ENCODE measurements at regions not wholly inside any gene's neighbourhood (a gene's known extent, or its start where the extent isn't known, plus 50 kb on each side); places are given as distances from the start of the nearest gene placed in this dataset. TPM values are rescaled to one million over a fixed set of nuclear protein-coding genes. Genes with fewer than 3 reads are reported as not detected.

- DNase-seq = no peak
These were observed 68.5 kb upstream of the TOP1 start for GRCh38 chr20:40960101-40960500.

GRCh38 chr20:40960521-40960956 is 68.1 kb upstream of the TOP1 start:
- DNase-seq = no peak

- no peak for DNase-seq
These were observed 67.4 kb upstream of the TOP1 start for GRCh38 chr20:40961176-40961575.

DNA sequence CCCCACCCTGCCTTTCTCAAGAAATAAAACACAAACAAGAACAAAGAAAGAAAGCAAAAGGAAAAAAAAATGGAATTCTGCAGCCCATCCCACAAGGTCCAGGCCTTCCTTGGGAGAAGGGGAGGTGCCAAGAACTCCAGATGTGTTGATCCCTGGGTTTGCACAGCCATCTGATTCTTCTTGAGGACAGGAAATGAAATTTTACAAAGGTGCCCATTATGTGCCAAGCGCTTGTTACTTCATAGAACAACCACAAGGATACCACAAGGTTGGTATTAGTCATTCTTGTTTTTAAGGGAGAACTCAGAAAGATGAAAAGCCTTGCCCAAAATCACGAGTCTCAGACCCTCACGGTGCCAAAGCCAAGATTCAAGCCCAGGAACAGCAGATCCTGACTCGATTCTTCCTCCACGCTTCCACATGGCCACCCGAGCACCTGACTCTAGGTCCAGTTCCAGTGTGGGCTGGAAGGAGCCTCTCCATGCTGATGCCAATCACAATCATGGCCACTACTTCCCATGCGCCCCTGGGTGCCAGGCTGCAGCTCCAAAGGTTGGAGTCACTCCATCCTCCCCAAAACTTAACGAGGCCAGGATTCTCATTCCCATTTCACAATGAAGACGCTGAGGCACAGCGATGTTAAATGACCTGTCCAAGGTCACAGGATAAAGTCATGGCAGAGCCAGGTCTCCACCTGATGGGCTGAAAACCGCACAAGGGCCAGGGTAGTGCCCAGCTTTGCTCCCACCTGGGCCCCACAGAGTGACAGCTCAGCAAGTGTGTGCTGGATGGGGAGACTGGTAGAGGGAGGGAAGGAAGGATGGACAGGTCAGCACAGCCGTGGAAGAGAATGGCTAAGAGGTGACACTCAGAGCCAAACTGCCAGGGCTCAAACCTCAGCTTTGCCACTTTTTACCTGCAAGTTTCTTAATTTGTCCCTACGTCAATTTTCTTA is 66.7 kb upstream of the TOP1 start:
- no peak for DNase-seq

DNA sequence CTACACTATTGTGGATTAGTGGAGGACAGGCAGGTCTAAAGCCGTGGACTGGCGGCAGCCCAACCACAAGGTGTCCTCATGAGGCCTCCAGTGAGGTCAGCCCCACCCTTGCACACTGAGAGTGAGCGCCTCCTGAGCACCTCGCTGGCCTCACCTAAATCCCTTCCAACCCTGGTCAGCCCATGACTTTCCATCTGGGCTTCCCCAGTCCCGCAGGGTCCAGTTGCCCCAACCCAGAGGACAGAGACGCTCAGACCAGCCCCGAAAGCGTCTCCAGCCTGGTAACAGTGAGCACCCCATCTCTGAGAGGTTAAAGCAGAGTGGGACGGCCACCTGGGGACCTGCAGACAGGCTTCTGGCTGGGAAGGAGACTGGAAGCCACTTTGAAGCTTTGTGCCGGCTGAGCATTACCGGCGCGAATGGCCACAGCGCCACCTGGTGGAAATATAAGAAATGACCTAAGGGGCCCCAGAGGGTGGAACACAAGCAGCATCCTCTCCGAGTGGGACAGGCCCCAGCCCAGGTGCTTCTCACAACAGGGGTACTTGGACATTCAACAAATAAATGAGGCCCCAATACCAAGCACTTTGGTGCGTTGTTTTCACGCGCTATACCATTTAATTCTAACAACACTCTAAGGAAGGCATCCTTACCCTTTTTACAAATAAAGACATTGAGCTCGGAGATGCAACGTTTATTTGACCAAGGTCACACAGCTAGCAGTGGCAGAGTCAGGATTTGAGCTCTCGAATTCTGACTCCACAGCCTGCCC is 65.7 kb upstream of the TOP1 start:
- peak; percentile 86 for DNase-seq

DNA sequence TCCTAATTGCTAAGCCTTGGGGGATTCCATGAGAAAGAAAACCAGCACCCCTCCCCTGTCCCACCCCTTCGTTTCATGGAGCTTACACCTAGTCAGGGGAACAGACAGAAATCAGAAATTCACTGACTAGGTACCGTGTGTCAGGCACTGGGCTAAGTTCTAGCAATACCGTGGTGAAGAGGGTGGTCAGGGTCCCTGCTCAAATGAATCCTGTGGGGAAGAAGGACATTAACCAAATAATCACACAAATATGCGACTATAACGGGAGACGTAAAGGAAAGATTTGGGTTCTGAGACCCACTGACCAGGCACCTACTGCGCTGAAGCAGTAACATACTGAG is 65.1 kb upstream of the TOP1 start:
- DNase-seq = no peak

DNA sequence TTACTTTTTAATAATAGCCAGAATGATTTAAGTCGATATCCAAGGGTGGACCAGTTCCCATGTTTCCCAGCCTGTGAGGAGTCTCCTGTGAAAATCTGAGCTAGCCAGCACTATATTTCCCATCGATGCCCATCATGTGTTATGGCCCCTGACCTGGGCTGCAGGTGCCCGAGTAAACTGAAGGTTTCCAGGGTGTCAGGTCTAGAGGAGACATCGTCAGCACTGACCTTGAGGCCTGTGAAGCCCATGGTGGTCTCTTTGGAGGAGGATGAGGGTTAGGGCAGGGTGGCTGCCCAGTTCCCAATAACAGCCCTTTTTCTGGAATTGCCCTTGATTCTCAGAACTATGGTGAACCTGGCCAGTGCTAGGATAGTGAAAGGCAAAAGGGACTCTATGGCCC is 63.0 kb upstream of the TOP1 start:
- no peak for DNase-seq

DNA sequence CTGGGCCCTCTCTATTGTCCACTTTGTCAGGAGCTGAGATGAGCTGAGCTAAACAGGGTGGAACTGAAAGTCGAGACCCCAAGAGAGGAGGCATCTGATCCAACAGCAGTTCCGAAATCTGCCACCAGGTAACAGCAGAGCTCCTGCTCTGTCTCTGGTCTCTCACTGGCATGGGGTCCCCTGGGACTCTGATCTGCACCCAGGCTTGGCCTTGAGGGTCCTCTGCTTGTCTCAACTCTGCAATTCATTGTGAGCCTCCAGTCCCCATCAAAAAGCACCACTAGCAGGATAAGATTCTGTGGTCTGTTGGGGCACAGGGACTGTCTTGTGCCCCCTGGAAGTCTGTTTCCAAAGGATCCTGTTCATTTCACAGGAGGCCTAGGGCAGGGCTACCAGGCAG is 62.5 kb upstream of the TOP1 start:
- DNase-seq = no peak

DNA sequence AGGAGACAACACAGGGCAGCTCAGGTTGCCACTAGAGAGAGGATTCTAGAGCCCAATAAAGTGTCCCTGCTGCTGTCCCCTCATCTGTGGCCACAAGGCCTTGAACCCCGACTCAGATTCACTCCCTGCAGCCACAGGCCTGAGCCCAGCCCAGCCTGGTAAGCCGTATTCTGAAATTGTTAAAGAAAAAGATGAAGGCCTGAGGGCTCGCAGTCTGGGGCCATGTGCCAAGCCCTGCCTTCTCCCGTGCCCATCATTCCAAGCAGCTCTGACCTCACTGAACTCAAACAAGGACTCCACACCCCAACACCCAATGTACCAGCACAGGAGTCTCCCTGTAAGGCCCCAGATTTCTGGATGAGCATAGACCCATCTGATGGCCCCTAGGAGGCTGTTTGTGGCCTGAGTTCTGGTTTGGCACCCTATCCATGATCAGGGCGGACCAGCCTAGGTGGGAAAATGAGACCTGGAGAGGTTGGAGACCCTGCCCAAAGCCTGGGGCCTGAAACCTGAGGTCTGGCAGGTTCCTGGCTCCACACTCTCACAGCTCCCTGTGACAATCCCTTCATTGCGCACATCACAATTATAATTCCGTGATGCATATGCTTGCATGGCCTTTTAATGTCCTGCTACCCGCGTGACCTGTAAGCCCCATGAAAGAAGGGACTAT is 62.0 kb upstream of the TOP1 start:
- DNase-seq = no peak

DNA sequence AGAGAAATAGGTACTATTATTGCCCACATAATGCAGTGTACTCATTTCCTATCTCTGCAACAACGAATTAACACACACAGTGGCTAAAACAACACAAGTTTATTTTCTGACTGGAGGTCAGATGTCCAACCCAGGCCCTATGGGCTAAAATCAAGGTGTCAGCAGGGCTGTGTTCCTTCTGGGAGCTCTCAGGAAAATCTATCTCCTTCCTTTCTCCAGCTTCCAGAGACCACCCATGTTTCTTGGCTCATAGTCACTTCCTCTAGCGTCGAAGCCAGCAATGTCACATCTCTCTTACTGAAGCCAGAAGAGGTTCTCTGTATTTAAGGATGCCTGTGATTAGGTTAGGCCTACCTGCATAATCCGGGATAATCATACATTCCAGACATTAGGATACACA is 60.9 kb upstream of the TOP1 start:
- DNase-seq = no peak

GRCh38 chr20:40968816-40969562 is 59.6 kb upstream of the TOP1 start:
- DNase-seq = peak; percentile 90

DNA sequence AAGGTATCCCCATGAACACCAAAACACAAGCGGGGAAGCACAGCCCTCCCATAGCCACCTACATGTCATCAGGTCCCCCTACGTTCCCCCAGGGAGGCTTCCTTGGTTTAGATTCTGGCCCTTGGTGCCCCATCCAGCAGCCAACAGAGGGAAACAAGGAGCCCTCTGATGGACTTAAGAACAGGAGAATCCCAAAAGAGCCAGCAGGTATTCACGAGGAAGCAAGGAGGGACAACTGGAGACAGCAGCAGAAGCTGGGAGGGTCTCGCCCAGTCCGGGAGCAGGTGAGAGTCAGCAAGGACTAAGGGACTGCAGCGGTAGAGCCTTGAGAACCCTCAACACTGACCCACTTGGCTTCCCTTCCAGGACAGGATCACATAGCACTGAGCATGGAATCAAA is 58.4 kb upstream of the TOP1 start:
- no peak for DNase-seq

- no peak for DNase-seq
These were observed 51.4 kb upstream of the TOP1 start for GRCh38 chr20:40977218-40977617.

DNA sequence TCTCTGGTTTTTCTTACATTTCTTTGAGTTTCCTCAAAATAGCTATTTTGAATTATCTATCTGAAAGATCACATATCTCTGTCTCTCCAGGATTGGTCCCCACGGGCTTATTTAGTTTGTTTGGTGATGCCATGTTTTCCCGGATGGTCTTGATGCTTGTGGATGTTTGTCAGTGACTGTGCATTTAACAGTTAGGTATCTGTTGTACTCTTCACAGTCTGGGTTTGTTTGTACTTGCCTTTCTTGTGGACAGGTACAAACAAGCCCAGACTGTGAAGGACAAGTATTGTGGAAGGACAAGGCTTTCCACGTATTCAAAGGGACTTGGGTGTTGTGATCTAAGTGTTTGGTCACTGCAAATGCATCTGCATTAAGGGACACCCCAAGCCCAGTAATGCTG is 49.9 kb upstream of the TOP1 start:
- no peak for DNase-seq

Small RNA genes in the stretch of these regions (small RNA-seq; reads per million reads assigned to genes)
- gene RNA5SP484 (ENCODE audit: low replicate concordance) = not detected
